Uterus (tissue), 3 donors: ENCODE measurements at regions not wholly inside any gene's neighbourhood (a gene's known extent, or its start where the extent isn't known, plus 50 kb on each side); places are given as distances from the start of the nearest gene placed in this dataset.

Experiments used
- DNase-seq, 2 donors: peaks; one replicate each; pipeline ENCODE4 v3.0.0-alpha.2; 2019 to 2020
- H3K27ac ChIP-seq, 2 donors: fragments of 200-600 bp; sonication (generic); 1 replicate in 1 of 2; 2 replicates in 1 of 2; pipeline ENCODE4 v1.5.1; 2016 to 2018
- H3K27me3 ChIP-seq, 2 donors: fragments of 200-600 bp; sonication (generic); one replicate each; pipeline ENCODE4 v1.5.1; 2018 to 2019; ENCODE audit warnings: control low read depth in 1 of 2
- H3K36me3 ChIP-seq, 2 donors: fragments of 200-600 bp; sonication (generic); one replicate each; pipeline ENCODE4 v1.5.1; 2019; ENCODE audit warnings: control low read depth in 1 of 2
- H3K4me1 ChIP-seq, 2 donors: fragments of 200-600 bp; sonication (generic); one replicate each; pipeline ENCODE4 v1.5.1; 2018 to 2019; ENCODE audit warnings: control low read depth in 1 of 2
- H3K4me3 ChIP-seq, 2 donors: fragments of 200-600 bp; sonication (generic); 1 replicate in 1 of 2; 2 replicates in 1 of 2; pipeline ENCODE4 v1.5.1; 2018 to 2019; ENCODE audit warnings: mild to moderate bottlenecking in 1 of 2
- H3K9me3 ChIP-seq, 2 donors: fragments of 200-600 bp; sonication (generic); one replicate each; pipeline ENCODE4 v1.5.1; 2019; ENCODE audit warnings: control low read depth in 1 of 2
- CTCF ChIP-seq, 4 experiments: fragments of 200-600 bp in 2 of 4; fragments of 450-650 bp in 2 of 4; sonication (generic) in 2 of 4; IDR thresholded peaks; one replicate each; pipeline ENCODE4 v1.5.1; 2016 to 2019; ENCODE audit warnings: antibody characterized with exemption in 4 of 4, mild to moderate bottlenecking in 2 of 4, moderate library complexity in 1 of 4
- POLR2A ChIP-seq, 2 donors: fragments of 450-650 bp; IDR thresholded peaks; one replicate each; pipeline ENCODE4 v1.6.1; 2016; ENCODE audit warnings: antibody characterized with exemption in 2 of 2, mild to moderate bottlenecking in 1 of 2, moderate library complexity in 1 of 2
- intact Hi-C: fragments of 100-400 bp; cut with DNase I; formaldehyde crosslinking; loops from one replicate; pipeline ENCODE4 v1.15.1; 2023; ENCODE audit warnings: low total_unique reads
- donor health status: DM: yes; HTN: yes; CAD: no.

GRCh38 chr2:78913257-78913656, 112.2 kb upstream of the REG3G start:
- intact Hi-C loops = no loop called here
- Histone ChIP-seq H3K36me3 (no peaks in the 10 kb centered on the region), H3K27ac (no peak overlapping the region), H3K4me1 (no peaks in the 10 kb centered on the region), H3K9me3 (no peaks in the 10 kb centered on the region), H3K27me3 (no peaks in the 10 kb centered on the region), H3K4me3 (no peak overlapping the region)
- TF ChIP-seq CTCF (IDR thresholded peaks at IDR 0.05) (no peak), POLR2A (IDR thresholded peaks at IDR 0.05) (no peak)
- DNase-seq = no peak

- Histone ChIP-seq H3K36me3 (no peaks in the 10 kb centered on the region), H3K27ac (no peak overlapping the region), H3K27me3 (no peaks in the 10 kb centered on the region), H3K4me1 (no peaks in the 10 kb centered on the region), H3K4me3 (no peak overlapping the region), H3K9me3 (no peaks in the 10 kb centered on the region)
- DNase-seq = no peak
- no peak for TF ChIP-seq POLR2A (IDR thresholded peaks at IDR 0.05)
- TF ChIP-seq CTCF (IDR thresholded peaks at IDR 0.05) = no peak
- intact Hi-C loops = no loop called here
Observed at GRCh38 chr2:78925258-78925657, 100.2 kb upstream of the REG3G start.

- intact Hi-C loops = no loop called here
- Histone ChIP-seq H3K27ac (no peak overlapping the region), H3K9me3 (no peaks in the 10 kb centered on the region), H3K36me3 (no peaks in the 10 kb centered on the region), H3K27me3 (no peaks in the 10 kb centered on the region), H3K4me3 (no peak overlapping the region), H3K4me1 (no peaks in the 10 kb centered on the region)
- no peak for DNase-seq
- TF ChIP-seq POLR2A (IDR thresholded peaks at IDR 0.05) (no peak), CTCF (IDR thresholded peaks at IDR 0.05) (no peak)
Observed at GRCh38 chr2:78928502-78928901, 97.0 kb upstream of the REG3G start.

GRCh38 chr2:78940998-78941397, 84.5 kb upstream of the REG3G start:
- Histone ChIP-seq H3K36me3 (no peaks in the 10 kb centered on the region), H3K27me3 (no peaks in the 10 kb centered on the region), H3K9me3 (no peaks in the 10 kb centered on the region), H3K27ac (no peak overlapping the region), H3K4me1 (no peaks in the 10 kb centered on the region), H3K4me3 (no peak overlapping the region)
- intact Hi-C loops = no loop called here
- no peak for DNase-seq
- no peak for TF ChIP-seq POLR2A (IDR thresholded peaks at IDR 0.05)
- no peak for TF ChIP-seq CTCF (IDR thresholded peaks at IDR 0.05)

GRCh38 chr2:78941751-78942150, 83.8 kb upstream of the REG3G start:
- intact Hi-C loops = no loop called here
- no peak overlapping the region for H3K27ac ChIP-seq

More at GRCh38 chr2:78941751-78942150, 83.8 kb upstream of the REG3G start:
- no peak for TF ChIP-seq CTCF (IDR thresholded peaks at IDR 0.05)
- no peak for TF ChIP-seq POLR2A (IDR thresholded peaks at IDR 0.05)
- no peak overlapping the region for H3K4me3 ChIP-seq
- no peaks in the 10 kb centered on the region for H3K4me1 ChIP-seq
- no peak for DNase-seq
- no peaks in the 10 kb centered on the region for H3K27me3 ChIP-seq
- no peaks in the 10 kb centered on the region for H3K36me3 ChIP-seq
- no peaks in the 10 kb centered on the region for H3K9me3 ChIP-seq
